NCI-H82 (cell line): ENCODE measurements at regions not wholly inside any gene's neighbourhood (a gene's known extent, or its start where the extent isn't known, plus 50 kb on each side); places are given as distances from the start of the nearest gene placed in this dataset.
"Not testable (repeated sequence)": the region's sequence is repeated elsewhere in the genome, so short reads cannot be mapped to it uniquely, and the experiment has no call there.

Experiments
- DNase-seq: peaks from one replicate; lab custom pipeline; 2025; lab: John Stamatoyannopoulos, UW

DNA sequence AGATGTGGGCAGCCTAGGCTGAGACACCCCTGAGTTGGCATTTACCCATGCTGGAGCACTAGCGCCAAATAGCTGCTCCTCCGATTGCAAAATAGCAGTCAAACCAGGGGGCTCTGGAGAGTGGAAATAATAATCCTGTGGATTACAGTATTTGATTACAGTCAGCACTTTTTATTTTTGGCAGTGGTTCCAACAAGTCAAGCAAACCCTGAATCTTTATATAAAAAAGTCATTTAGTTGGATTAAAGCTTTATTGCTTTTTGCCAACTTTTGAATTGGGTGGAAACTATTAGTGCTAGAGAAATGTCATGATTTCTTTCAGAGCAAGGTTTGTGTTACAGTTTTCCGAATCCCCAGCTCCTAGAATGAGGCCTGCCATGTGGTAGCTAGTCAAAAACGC, 99.3 kb upstream of the FAM20A start:
- DNase-seq: no peak

DNA sequence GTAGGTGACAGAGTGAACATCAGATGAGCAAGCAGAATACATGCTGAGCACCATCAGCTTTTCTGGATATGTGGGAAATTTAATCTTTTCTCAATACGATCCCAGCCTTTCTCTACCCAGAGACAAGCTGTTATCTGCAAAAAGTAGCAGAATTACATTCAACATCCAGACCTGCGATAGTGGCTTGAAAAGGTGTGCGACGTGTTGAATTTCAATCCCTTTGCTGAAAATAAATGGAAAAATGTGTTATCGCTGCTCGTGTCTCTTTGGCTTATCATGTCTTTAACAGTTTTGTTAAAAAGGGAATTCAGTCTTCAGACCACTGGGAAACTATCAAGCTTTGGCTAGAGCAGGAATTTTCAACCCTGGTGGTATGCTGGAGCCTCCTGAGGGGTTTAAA, 98.8 kb upstream of the FAM20A start:
- no peak for DNase-seq

DNA sequence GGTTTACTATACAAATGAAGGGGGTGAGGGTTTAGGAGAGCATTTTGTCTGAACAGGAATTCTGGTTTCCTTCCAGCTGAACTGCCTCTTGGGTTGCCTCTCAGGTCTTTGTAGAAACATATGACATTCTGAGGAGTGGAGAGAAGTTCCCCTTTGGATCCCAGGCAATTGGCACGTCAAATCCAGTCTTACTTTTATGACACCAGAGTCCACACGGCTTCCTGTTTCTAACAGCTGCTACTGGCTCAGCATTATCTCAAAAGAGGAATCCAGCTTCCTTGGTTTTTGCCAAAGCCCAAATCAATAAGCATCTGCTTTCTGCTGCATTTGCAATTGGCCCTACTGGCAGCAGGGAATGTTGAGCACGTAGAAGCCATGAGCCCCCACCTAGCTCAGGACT, 97.6 kb upstream of the FAM20A start:
- DNase-seq: no peak

DNA sequence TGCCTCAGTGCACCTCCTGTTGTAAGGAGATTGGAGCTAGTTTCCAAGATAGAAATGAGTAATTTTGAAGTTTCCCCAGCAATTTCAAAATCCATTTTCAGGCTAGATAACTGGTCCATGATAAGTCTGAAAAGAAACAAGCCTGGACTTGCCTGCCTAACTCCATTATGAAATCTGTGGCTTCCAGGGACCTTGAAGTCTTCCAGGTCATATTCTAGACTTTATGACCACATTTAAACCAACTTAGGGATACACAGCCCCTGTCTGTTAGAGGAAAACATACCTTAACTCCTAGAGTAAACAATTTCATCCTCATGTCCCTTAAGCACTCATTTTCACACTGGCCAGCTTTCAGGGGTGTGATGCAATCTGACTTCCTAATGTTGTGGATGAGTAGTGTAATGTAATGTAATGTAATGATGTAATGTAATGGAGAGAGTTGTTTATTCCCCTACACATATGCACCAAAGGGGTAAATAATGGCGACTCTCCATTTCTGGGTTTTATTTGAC, 96.7 kb upstream of the FAM20A start:
- no peak for DNase-seq

DNA sequence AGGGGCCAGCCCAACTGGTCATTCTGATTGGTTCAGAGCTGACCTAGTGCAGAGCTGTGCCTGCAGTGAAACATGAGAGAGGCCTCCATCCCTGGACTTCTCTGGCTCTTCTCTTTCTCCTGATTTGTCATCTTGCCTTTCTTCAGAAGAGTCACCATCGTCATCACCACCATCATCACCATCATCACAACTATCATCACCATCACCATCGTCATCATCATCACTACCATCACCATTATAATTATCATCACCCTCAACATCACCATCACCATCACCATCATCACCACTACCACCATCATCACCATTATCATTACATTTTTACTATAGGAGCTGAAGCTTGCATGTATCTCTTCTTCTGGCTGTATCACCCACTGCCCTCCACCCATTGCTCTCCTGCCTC, 94.5 kb upstream of the FAM20A start:
- DNase-seq: no peak

DNA sequence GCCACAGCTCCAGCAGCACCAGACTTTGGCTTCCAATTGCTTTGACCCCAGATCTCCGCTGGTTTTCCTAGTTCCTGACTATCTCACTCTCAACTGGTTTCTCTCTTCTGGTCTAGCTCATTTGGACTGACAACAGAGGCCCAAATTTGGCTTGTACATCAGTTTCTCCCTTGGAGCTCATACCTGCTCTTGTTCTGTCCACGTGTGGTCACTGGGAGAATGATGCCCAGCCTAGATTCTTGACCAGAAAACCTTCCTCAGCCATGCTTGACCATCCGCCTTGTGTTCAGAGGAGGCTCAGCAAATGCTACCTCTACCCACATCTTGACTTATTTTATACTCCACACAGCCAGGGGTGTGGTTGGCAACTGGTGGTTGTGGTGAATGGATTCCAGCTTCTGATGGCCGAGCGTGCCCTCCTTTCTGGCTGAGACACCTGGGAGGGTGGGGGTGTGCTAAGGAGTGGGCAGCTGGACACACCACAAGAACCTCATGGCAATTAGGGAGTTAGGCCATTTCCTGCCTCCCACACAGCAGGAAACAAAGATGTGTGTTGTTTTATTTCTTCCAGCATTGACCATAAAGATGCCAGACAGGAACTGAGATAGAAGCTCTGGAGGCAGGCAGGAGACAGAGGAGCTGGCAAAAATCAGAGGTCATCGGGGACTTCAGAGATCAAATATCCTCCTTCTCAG, 93.8 kb upstream of the FAM20A start:
- no peak for DNase-seq

DNA sequence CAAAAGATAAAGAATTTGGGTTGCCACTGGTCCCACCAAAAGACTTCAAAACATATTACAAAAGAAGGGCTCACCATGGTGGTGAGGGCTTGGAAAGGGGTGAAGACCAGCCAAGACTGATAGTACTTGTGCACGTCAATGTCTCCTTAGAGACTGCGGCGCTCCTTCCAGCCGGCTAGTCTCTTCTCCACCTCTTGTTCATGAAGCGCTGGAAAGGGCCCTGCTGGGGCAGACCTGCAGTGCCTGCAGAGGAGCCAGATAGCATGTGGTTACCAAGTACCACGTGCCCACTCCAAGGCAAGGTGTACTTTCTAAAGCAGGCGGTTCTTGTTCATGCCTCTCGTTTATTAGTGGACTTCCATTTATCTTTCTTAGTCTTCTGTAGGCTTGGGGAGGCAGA, 92.7 kb upstream of the FAM20A start:
- DNase-seq: no peak

DNA sequence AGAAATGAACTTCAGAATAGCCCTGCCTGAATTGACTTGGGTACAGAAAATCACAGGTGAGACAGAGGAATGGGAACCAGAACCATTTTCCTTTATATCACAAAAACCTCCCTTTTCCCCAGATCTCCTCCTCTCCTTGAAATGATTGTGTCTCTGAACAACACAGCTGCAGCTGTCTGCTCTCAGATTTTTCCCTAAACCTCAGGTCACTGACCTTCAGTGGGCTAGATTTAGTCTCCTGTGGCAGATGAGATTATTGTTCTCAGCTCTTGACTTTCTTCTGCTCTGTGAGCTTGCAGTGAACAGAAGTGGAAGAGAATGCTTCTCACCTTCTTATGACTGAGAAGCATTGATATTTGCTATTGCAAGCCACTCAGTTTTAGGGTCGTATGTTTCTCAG, 92.3 kb upstream of the FAM20A start:
- DNase-seq: no peak

DNA sequence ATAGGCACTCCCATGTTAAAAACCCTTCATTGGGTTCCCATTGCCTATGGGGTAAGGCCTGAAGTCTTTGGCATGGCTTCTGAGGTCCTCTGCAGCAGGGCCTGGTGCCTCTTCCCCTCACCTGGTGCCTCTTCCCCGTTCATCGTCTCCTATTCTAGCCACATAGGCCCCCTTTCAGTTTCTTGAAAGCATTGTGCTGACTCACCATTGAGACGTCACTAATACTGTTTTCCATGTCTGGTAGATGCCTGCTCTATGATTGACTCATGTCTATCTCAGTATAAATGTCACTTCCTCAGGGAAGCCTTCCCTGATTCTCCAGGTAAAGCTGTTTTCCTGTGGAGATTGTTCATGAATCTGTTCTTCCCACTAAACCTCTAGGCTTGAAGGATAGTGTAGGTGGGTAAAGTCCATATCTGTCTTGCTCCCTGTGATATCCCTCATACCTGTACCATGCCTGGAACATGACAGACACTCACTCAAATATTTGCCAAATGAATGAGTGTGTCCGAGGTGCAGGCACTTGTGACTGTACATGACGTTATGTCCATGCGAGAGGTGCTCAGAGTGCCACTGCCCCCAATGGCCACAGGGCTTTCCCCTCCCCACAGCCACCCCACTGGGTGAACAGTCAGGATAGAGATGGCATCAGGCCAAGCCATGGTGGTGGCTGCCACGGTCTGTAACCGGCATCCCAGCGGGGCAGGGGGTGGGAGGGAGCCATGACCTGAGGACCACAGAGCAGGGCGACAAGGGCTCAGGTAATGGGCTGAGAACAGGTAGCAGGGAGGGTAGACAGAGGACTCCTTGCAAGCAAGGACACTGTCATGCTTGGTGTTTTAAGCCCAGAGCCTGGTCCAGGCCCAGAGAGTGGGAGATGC, 85.2 kb upstream of the FAM20A start:
- no peak for DNase-seq

DNA sequence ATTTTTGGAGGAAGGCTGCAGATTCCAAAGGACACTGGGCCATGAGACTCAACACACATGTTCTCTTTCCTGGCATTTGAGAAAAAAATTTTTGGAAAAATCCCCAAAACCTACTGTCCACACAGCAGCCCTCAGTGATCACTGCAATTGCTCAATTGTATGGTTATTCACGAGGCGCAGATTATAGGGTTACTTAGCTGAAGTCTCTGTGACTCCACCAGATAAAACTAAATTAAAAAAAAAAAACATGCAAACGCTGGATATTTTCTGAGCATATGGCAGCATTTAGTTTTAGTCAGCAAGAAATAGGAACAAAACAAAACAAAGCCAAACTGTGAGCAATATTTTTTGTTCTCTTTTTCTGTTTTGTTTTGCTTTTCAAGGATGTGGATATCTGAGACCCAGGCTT, 83.8 kb upstream of the FAM20A start:
- no peak for DNase-seq

DNA sequence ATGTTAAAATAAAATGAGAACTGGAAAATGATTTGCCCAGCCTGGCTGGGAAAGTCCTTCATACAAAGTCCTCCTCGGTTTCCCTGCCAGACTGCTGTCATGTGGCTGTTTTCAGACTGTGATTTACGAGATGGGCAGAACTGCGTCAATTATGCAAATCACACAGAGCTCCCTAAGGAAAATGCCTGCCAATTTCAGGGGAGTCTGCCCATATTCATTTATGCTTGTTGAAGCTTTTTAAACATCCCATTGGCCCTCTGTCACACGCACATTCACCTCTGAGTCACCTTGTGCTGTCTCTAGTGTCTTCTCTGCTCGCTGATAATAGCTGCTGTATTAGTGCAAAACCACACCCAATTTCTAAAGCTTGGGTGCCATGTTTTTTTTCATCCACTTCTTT, 81.7 kb upstream of the FAM20A start:
- DNase-seq: no peak

DNA sequence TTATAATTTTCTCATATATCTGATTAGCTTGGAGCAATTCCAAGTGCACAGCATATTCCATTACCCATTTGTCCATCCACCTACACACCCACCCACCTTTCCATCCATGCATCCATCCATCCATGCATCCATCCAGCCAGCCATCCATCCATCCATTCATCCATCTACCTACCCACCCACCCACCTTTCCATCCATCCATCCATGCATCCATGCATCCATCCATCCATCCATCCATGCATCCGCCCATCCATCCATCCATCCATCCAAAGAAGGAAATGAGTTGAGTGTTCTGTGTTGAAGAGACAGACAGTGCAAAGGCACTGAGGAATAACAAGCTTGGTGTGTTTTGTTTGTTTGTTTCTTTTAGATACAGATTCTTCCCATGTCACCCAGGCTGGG, 78.7 kb upstream of the FAM20A start:
- no peak for DNase-seq

DNA sequence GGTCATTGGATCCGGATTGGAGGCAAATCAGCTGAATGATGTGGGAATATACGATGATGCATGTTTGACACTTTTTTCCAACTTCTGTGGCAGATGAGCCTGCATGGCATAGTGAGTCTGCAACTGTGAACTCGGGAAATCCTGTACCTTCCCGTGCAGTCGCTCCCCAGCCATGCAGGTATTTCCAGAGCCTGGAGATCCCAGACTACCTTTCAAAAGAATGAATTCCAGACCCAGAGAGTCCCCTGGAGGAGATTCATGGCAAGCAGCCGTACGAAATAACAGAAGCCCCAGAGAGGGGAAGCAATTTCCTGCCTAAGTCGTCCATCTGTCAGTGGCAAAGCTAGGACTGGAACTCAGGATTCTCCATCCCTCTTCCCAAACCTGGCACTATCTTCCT, 75.7 kb upstream of the FAM20A start:
- DNase-seq: no peak

DNA sequence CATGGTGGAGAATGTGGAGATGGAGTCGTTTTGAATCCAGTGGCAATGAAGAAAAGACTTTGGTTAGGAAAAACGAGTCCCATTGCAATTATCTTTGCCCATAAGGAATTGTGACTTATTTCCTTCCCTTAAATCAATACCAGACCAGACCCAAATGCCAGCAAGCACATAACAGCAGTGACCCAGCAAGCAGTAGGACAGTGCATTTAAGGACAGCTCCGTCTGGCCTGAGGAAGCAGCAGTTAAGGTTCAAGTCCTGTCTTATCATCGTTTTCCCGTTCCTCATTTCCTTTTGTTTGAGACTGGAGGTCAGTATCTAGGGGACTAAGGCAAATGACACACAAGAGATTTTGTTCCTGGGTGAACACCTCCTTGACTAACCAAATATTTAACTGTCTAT, 74.6 kb upstream of the FAM20A start:
- DNase-seq: no peak

DNA sequence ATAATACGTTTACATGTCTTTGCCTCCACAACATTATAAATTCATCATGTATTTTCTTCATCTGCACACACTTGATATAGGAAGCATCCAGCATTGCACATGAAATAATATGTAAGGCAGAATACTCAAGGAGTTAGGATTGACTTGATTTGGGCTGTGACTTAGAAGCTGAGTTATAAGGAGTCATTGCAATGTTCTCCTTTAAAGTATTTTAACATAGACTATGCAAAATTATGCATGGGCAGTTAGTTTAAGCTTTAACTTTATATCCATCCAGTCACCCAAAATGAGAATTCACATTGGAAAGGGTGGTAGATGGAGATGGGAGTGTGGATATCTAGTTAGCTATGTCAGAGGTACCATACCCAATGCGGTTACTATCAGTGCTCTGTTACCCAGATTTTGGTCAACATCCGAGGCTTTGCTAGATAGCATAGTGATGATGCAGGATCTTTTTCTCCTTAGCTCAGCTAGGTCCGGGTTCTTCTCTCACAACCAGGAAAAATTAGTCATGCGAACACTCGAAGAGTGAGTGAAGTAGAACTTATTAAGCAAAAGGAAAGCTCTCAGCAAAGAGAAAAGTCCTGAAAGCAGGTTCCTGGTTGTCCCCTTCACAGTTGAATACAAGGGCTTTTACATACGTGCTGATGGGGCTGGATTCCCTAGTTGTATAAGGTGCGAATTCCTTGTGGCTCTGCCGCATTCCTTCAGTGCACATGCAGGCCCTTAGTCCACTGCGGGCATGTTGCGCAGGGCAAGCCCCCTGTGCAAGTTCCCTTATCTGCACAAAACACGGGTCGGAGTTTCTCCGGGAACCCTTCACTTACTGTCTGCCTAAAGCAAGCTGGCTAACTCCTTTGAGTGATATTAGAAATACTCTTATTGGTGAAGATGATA, 73.1 kb upstream of the FAM20A start:
- no peak for DNase-seq

DNA sequence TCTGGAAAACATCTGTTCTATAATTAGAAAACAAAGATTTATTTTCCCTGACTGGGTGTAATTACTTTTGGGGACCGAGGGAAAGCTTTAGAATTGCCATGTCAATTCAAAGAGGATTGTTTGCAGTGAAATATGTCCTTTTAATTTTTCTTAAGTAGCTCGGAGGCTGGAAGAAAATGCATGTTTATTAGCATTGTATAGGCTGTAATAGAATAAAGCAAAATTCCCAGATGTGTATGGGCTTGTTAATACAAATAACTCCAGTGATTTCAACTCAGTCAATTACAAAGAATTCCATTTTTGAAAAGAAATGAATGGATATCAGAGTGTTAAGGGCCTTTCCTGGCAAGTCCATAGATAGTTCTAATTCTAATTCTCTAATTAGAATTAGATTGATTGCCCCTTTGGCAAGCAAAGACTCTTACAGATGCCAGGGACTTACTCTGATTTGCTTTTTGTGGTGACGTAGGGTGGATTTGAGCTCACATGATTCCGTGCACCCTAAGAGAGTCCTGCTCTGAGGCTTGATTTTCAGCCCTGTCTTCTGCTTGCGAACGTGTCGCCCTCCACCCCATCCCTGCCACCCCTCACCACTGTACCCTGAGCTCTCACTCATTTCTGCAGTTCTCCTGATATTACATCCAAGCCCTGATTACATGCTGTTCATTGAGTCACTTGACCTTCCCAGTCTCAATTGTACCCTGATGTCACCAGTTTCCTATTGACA, 70.0 kb upstream of the FAM20A start:
- no peak for DNase-seq

DNA sequence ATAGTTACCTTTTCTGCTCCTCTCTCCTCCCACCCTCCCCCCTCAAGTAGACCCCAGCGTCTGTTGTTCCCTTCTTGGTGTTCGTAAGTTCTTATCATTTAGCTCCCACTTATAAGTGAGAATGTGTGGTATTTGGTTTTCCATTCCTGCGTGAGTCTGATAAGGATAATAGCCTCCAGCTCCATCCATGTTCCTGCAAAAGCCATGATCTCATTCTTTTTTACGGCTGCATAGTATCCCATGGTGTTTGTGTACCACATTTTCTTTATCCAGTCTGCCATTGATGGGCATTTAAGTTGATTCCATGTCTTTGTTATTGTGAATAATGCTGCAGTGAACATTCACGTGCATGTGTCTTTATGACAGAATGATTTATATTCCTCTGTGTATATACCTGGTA, 65.3 kb upstream of the FAM20A start:
- not testable (repeated sequence) for DNase-seq

DNA sequence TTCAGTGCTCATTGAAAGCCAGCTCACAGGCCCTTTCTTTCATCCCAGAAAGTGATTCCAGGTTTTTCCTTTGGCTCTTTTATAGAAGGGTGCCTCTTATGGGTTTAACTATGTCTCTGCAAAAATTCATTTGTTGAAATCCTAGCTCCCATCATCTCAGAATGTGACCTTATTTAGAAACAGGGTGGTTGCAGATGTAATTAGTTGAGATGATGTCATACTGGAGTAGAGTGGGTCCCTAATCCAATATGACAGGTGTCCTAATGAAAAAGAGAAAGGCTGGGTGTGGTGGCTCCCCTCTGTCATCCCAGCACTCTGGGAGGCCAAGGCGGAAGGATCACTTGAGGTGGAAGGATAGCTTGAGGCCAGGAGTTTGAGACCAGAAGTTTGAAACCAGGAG, 64.2 kb upstream of the FAM20A start:
- DNase-seq: no peak

DNA sequence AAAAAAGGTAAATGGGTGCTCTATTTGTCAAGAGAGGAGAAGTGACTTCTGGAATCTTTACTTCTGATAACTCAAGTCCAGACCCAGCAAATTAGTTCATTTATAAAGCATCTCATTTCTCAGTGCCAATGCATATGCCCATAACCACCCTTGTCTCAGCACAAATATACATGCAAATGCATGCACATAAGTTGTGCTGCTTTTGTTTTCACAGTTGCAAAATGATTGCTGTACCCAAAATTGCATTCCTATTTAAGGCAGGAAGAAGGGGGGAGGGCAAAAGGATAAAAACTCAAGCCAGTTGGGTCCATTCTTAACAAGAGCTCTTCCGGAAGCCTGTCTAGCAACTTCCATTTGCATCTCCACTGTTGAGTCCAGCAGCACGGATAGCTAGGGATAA, 61.3 kb upstream of the FAM20A start:
- DNase-seq: no peak

DNA sequence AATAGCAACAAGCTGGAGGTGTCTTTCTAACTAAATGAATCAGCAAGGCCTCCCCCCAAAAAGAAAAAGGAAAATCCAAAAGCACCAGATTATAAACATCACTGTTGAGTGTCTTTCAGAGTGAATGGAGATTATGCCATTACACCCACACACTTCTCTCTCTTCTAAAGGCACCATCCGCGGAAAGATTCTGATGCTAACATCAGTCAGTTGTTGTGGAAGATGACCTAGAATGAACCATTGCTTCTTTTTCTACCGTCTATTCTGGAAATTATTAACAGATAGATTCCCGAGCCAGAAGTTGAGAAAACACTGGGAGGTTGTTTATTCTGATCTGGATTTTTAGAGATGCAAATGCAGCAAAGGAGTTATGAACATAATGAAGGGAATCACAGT, 60.9 kb upstream of the FAM20A start:
- DNase-seq: no peak

DNA sequence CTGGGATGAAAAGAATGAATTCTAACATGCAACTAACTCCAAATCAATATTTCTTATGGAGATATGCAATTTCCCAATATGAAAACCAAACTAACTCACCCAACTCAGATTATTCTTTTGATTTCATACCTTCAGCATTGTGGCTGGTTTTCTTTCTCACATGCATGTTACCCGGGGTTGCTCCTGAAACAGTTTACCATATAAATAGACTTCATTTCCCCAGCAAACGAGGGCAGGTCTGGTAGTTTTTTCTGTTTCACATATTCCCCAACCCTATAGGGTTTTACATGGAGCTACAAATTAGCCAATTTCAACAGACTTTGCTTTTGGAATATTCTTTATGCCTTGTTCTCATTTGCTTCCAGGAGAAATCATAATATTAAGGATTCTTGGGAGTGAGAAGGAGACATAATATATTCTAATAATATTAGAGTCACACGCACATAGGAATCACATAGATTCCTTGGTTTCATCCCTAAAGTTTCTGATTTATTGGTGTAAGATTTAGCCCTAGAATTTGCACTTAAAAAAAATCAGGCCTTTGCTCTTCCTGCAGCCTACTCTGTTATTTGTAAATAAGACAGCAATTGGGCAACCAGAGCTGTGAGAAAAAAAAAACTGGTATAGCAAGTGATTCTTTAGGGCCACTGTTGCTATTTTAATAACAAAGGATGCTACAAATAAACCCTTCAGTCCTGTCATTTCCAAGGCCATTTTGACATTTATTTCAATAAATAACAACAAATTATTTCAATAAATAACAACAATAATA, 60.3 kb upstream of the FAM20A start:
- DNase-seq: no peak
